ENCODE measurements at regions not wholly inside any gene's neighbourhood (a gene's known extent, or its start where the extent isn't known, plus 50 kb on each side); places are given as distances from the start of the nearest gene placed in this dataset.
A peak's percentile ranks its signal among the peaks of the same experiment; 100 is the strongest.

DNA sequence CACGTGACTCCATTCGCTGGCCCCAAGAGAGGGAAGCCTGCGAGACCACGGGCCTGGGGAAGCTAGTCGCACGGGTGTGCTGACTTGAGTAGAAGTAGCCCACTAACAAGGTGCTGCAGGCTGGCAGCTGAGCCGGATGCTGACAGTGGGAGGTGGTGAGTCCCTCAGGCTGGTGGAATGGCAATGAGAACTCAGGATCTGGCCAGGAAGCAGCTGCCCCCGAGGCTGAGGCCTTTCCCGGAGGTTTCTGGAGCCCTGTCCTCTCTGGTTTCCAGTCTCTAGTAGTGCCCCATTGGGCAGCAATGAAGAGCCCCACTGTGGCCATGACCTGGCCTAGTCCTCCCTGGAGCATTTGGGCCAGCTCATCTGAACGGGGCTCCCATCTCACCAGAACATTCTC is 366.7 kb upstream of the IRX4 start:
- DNase-seq (ENCODE audit: low read depth) = no peak
- Histone ChIP-seq H3K36me3 (ENCODE audit: control insufficient read depth, insufficient read depth, low read length) (no peaks in the 10 kb centered on the region), H3K4me3 (ENCODE audit: low read depth, low read length) (no peak overlapping the region), H3K27me3 (ENCODE audit: control insufficient read depth, insufficient read depth, low read length) (no peaks in the 10 kb centered on the region)
- no peak for TF ChIP-seq CTCF (IDR thresholded peaks at IDR 0.05; ENCODE audit: insufficient read depth, low read length, severe bottlenecking)
- FAIRE-seq = no peak

GRCh38 chr5:2249026-2249425 is 366.3 kb upstream of the IRX4 start:
- Histone ChIP-seq H3K36me3 (ENCODE audit: control insufficient read depth, insufficient read depth, low read length) (no peaks in the 10 kb centered on the region), H3K4me3 (ENCODE audit: low read depth, low read length) (no peak overlapping the region), H3K27me3 (ENCODE audit: control insufficient read depth, insufficient read depth, low read length) (no peaks in the 10 kb centered on the region)
- FAIRE-seq = peak; percentile 7
- no peak for DNase-seq (ENCODE audit: low read depth)
- TF ChIP-seq CTCF (IDR thresholded peaks at IDR 0.05; ENCODE audit: insufficient read depth, low read length, severe bottlenecking) = no peak

- Histone ChIP-seq H3K36me3 (ENCODE audit: control insufficient read depth, insufficient read depth, low read length) (no peaks in the 10 kb centered on the region), H3K27me3 (ENCODE audit: control insufficient read depth, insufficient read depth, low read length) (no peaks in the 10 kb centered on the region), H3K4me3 (ENCODE audit: low read depth, low read length) (no peak overlapping the region)
- TF ChIP-seq CTCF (IDR thresholded peaks at IDR 0.05; ENCODE audit: insufficient read depth, low read length, severe bottlenecking) = no peak
- FAIRE-seq (no peak), DNase-seq (ENCODE audit: low read depth) (no peak)
Measured at GRCh38 chr5:2242539-2242938, 359.8 kb upstream of the IRX4 start.

DNA sequence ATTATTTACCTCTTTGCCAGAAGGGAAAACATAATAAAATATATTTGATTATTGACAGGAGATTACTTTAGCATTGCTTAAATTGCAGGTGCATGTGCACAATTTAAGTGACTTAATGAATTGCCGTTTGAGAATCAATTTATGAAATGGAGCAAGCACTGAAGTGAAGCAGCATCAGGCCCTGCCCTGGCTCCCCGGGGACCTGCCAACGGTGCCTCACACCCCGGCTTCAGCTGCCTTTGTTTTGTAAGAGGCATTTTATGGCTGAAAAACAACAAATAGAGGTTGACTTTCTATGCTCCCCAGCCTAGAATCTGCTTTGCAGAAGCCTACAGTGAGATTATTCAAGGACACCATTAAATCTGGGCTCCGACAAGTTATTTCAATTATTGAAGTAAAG is 359.1 kb upstream of the IRX4 start:
- Histone ChIP-seq H3K4me3 (ENCODE audit: low read depth, low read length) (no peak overlapping the region), H3K36me3 (ENCODE audit: control insufficient read depth, insufficient read depth, low read length) (no peaks in the 10 kb centered on the region), H3K27me3 (ENCODE audit: control insufficient read depth, insufficient read depth, low read length) (no peaks in the 10 kb centered on the region)
- FAIRE-seq (no peak), DNase-seq (ENCODE audit: low read depth) (no peak)
- TF ChIP-seq CTCF (IDR thresholded peaks at IDR 0.05; ENCODE audit: insufficient read depth, low read length, severe bottlenecking) = no peak

DNA sequence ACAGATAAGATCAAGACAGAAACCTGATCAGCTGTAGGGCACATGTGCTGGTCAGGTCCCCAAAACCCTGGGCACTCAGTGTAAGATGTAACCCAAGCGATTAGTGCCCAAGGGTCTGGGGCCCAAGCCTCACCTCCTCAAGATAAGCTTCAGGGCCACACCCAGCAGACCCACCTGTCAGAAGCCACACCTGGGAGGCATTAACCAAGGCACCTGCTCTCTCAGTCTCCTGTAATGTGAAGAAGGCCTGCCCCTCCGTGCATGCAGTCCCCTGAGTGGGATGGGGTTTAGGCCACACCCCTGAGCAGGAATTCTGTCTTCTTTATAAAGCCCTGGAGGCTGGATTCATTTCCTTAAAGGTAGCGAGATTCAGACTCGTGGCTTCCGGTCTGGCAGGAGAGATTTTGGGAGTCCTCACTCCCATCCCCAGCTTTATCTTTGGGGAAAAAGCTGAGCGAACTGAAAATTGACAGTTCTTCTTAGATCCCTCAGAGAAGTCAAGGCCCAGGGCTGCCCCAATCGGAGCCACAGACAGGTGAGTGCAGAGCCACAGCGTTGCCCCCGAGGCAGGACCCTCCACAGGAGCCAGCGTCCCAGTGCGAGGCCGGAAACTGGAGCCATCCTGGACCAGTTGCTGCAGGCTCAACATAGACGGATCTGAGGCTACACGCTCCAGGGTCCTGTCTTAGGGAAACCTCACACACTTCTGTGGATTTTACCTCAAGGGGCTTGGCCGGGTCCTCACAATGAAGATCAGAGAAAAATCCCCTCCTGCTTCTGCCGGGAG is 357.6 kb upstream of the IRX4 start:
- Histone ChIP-seq H3K4me3 (ENCODE audit: low read depth, low read length) (no peak overlapping the region), H3K27me3 (ENCODE audit: control insufficient read depth, insufficient read depth, low read length) (no peaks in the 10 kb centered on the region), H3K36me3 (ENCODE audit: control insufficient read depth, insufficient read depth, low read length) (no peaks in the 10 kb centered on the region)
- DNase-seq (ENCODE audit: low read depth) (no peak), FAIRE-seq (no peak)
- no peak for TF ChIP-seq CTCF (IDR thresholded peaks at IDR 0.05; ENCODE audit: insufficient read depth, low read length, severe bottlenecking)
